IMR-90 (cell line): ENCODE measurements at regions not wholly inside any gene's neighbourhood (a gene's known extent, or its start where the extent isn't known, plus 50 kb on each side); places are given as distances from the start of the nearest gene placed in this dataset.

Experiments
- ATAC-seq: fragments of 200-7000 bp; cut with Tn5 transposase; 2 replicates; pipeline ENCODE4 v1.9.1; 2020; ENCODE audit warnings: low read depth, mild to moderate bottlenecking, moderate library complexity
- BruUV-seq: library from RNA; stranded (reverse); fragments of 400-500 nt; replicated peaks from 2 replicates; lab custom pipeline; 2021; lab: Mats Ljungman, UMichigan
- CTCF ChIA-PET: fragments of 300-600 bp; formaldehyde crosslinking; extraction: SDS; loops from one replicate; lab custom pipeline; 2021; ENCODE audit warnings: antibody characterized with exemption; lab: Yijun Ruan, JAX
- POLR2A ChIA-PET: fragments of 300-600 bp; sonication (Branson Sonifier 250); formaldehyde crosslinking; loops from one replicate; lab custom pipeline; 2022; ENCODE audit warnings: antibody characterized with exemption; ENCODE audit not compliant: unreplicated experiment; lab: Charles Lee
- DNase-seq: peaks from one replicate; pipeline ENCODE4 v3.0.0; 2013
- H2AFZ ChIP-seq: replicated peaks from 2 replicates; pipeline ENCODE3; 2013; ENCODE audit warnings: low read length, mild to moderate bottlenecking; ENCODE audit not compliant: poor library complexity
- H2AK5ac ChIP-seq: 2 replicates; pipeline ENCODE4 v1.6.1; 2013; ENCODE audit warnings: low read depth, low read length, inconsistent platforms
- H2AK9ac ChIP-seq: replicated peaks from 2 replicates; pipeline ENCODE3; 2013; ENCODE audit warnings: mild to moderate bottlenecking, low read depth, low read length, moderate library complexity; ENCODE audit not compliant: poor library complexity
- H2BK120ac ChIP-seq: 2 replicates; pipeline ENCODE4 v1.6.1; 2013; ENCODE audit warnings: low read depth, low read length, inconsistent platforms
- H2BK15ac ChIP-seq: 3 replicates; pipeline ENCODE4 v1.6.1; 2013; ENCODE audit warnings: low read depth, low read length, inconsistent platforms
- H2BK20ac ChIP-seq: 2 replicates; pipeline ENCODE4 v1.6.1; 2013; ENCODE audit warnings: low read depth, mild to moderate bottlenecking, inconsistent platforms, low read length, moderate library complexity
- H2BK5ac ChIP-seq: 2 replicates; pipeline ENCODE4 v1.6.1; 2013; ENCODE audit warnings: mild to moderate bottlenecking, low read depth, low read length, inconsistent platforms; ENCODE audit not compliant: poor library complexity, severe bottlenecking
- H3K14ac ChIP-seq: replicated peaks from 2 replicates; pipeline ENCODE4 v1.6.1; 2013; ENCODE audit warnings: low read depth, low read length, inconsistent platforms
- H3K18ac ChIP-seq: 2 replicates; pipeline ENCODE4 v1.6.1; 2013; ENCODE audit warnings: low read depth, low read length, control low read depth
- H3K23ac ChIP-seq: 2 replicates; pipeline ENCODE4 v1.6.1; 2013; ENCODE audit warnings: low read depth, low read length, inconsistent platforms
- H3K27ac ChIP-seq: 2 replicates; pipeline ENCODE4 v1.5.1; 2013; ENCODE audit warnings: mild to moderate bottlenecking, control low read depth, low read length; ENCODE audit not compliant: insufficient read depth
- H3K27me3 ChIP-seq: 2 replicates; pipeline ENCODE4 v1.6.1; 2013; ENCODE audit warnings: low read length; ENCODE audit not compliant: control insufficient read depth, insufficient read depth
- H3K36me3 ChIP-seq: 2 replicates; pipeline ENCODE4 v1.6.1; 2013; ENCODE audit warnings: low read length, mixed read lengths; ENCODE audit not compliant: control insufficient read depth, insufficient read depth
- H3K4ac ChIP-seq: 2 replicates; pipeline ENCODE4 v1.6.1; 2013; ENCODE audit warnings: low read depth, low read length, inconsistent platforms
- H3K4me1 ChIP-seq: 2 replicates; pipeline ENCODE4 v1.6.1; 2013; ENCODE audit warnings: low read length, mixed read lengths; ENCODE audit not compliant: control insufficient read depth, insufficient read depth
- H3K4me2 ChIP-seq: 2 replicates; pipeline ENCODE4 v1.6.1; 2013; ENCODE audit warnings: low read depth, mild to moderate bottlenecking, control low read depth, low read length, moderate library complexity
- H3K4me3 ChIP-seq: 2 replicates; pipeline ENCODE4 v1.5.1; 2013; ENCODE audit warnings: low read depth, mild to moderate bottlenecking, control low read depth, low read length, moderate library complexity; ENCODE audit not compliant: insufficient read depth
- H3K56ac ChIP-seq: 2 replicates; pipeline ENCODE4 v1.6.1; 2013; ENCODE audit warnings: low read length, inconsistent platforms; ENCODE audit not compliant: insufficient read depth; ENCODE audit errors: extremely low read depth
- H3K79me1 ChIP-seq, 2 experiments: 2 replicates each; pipeline ENCODE4 v1.6.1; 2013; ENCODE audit warnings: low read length in 2 of 2, inconsistent platforms in 1 of 2, low read depth in 1 of 2
- H3K9ac ChIP-seq: 2 replicates; pipeline ENCODE4 v1.6.1; 2013; ENCODE audit warnings: low read depth, low read length, control low read depth
- H3K9me1 ChIP-seq: 2 replicates; pipeline ENCODE4 v1.6.1; 2013; ENCODE audit warnings: low read length, inconsistent platforms; ENCODE audit not compliant: insufficient read depth
- H3K9me3 ChIP-seq: 2 replicates; pipeline ENCODE4 v1.6.1; 2013; ENCODE audit warnings: low read length; ENCODE audit not compliant: control insufficient read depth, insufficient read depth
- H4K20me1 ChIP-seq: 2 replicates; pipeline ENCODE4 v1.6.1; 2013; ENCODE audit warnings: low read length, inconsistent platforms; ENCODE audit not compliant: insufficient read depth
- H4K5ac ChIP-seq: 2 replicates; pipeline ENCODE4 v1.6.1; 2013; ENCODE audit warnings: mild to moderate bottlenecking, low read depth, low read length, control low read depth
- H4K8ac ChIP-seq, 2 experiments: 2 replicates each; pipeline ENCODE4 v1.6.1; 2013; ENCODE audit warnings: low read depth in 2 of 2, low read length in 2 of 2, control low read depth in 1 of 2, inconsistent platforms in 1 of 2
- H4K91ac ChIP-seq: 2 replicates; pipeline ENCODE4 v1.6.1; 2013; ENCODE audit warnings: low read depth, low read length, inconsistent platforms; ENCODE audit not compliant: insufficient read depth
- CTCF ChIP-seq: conservative IDR thresholded peaks from 2 replicates; pipeline ENCODE4 v1.5.1; 2012; ENCODE audit warnings: mild to moderate bottlenecking, low read depth, low read length, improper control_type of control experiment
- POLR2A ChIP-seq: IDR thresholded peaks from 2 replicates; pipeline ENCODE4 v1.6.1; 2012; ENCODE audit warnings: mild to moderate bottlenecking, low read depth, low read length
- RAD21 ChIP-seq: IDR thresholded peaks from 2 replicates; pipeline ENCODE4 v1.6.1; 2012; ENCODE audit warnings: low read length, improper control_type of control experiment
- SMC3 ChIP-seq: fragments of 150-350 bp; IDR thresholded peaks from 2 replicates; pipeline ENCODE4 v1.6.1; 2016; ENCODE audit warnings: low read depth, mild to moderate bottlenecking, antibody characterized with exemption, low read length, moderate library complexity
- WGBS, 2 experiments: methylation state at CpG; one replicate each; pipeline versions ENCODE4 v1.1.5 to v1.1.7; 2013; ENCODE audit warnings: missing lambda C conversion rate in 2 of 2; ENCODE audit not compliant: insufficient read length in 1 of 2; ENCODE audit errors: extremely low coverage in 2 of 2; 5-methylcytosine and 5-hydroxymethylcytosine counted together
- dilution Hi-C: fragments of 300-500 bp; cut with HindIII; formaldehyde crosslinking; loops from one replicate; pipeline ENCODE4 v1.14.3; 2018; ENCODE audit warnings: low sequenced_read_pairs; ENCODE audit not compliant: unreplicated experiment
- in situ Hi-C: fragments of 300-500 bp; cut with MboI; formaldehyde crosslinking; loops from 3 replicates; pipeline ENCODE4 v1.14.3; 2019; ENCODE audit warnings: low sequenced_read_pairs, inconsistent platforms, mixed read lengths
- intact Hi-C: fragments of 100-400 bp; cut with micrococcal nuclease; formaldehyde crosslinking; loops from 2 replicates; pipeline ENCODE4 v1.10.0; 2022

GRCh38 chr1:96080925-96081324, 640.7 kb upstream of the PTBP2 start:
- no peak overlapping the region for H2BK20ac ChIP-seq
- H3K9me1 ChIP-seq = no peaks in the 10 kb centered on the region
- no peaks in the 10 kb centered on the region for H4K20me1 ChIP-seq
- H3K36me3 ChIP-seq = no peaks in the 10 kb centered on the region
- ChIA-PET POLR2A (no interaction called here), CTCF (interaction anchor here (1.5 kb wide), 1 partner anchor 13 kb away, joined by 3 read pairs; no protein-coding TSS in a partner anchor)
- H3K4me1 ChIP-seq = no peaks in the 10 kb centered on the region
- BruUV-seq = no TSS peak
- H3K18ac ChIP-seq = no peak overlapping the region
- no peak overlapping the region for H2AK5ac ChIP-seq
- in situ Hi-C loops (no loop called here), dilution Hi-C loops (no loop called here), intact Hi-C loops (no loop called here)
- no peak overlapping the region for H4K5ac ChIP-seq
- H2BK120ac ChIP-seq = no peak overlapping the region
- H3K27ac ChIP-seq = no peak overlapping the region
- H3K14ac ChIP-seq = no peak overlapping the region
- no peak overlapping the region for H2AFZ ChIP-seq
- no peak overlapping the region for H3K4me3 ChIP-seq
- no peaks in the 10 kb centered on the region for H3K27me3 ChIP-seq
- no peak overlapping the region for H2AK9ac ChIP-seq
- H2BK15ac ChIP-seq = no peak overlapping the region
- no peak overlapping the region for H3K23ac ChIP-seq
- WGBS, 2 experiments = no CpG with 5 or more reads among the region's 5 CpGs
- no peak overlapping the region for H3K4me2 ChIP-seq
- ATAC-seq = no peak
- H3K9me3 ChIP-seq = no peaks in the 10 kb centered on the region
- no peak overlapping the region for H3K4ac ChIP-seq
- no peak overlapping the region for H2BK5ac ChIP-seq
- H4K91ac ChIP-seq = no peak overlapping the region
- no peak overlapping the region for H4K8ac ChIP-seq
- peak; percentile 16 for DNase-seq
- H3K79me1 ChIP-seq = no peaks in the 10 kb centered on the region
- H3K56ac ChIP-seq = no peak overlapping the region
- TF ChIP-seq POLR2A (no peak), CTCF (peak; percentile 22; the same call in 1 of the 2 replicates), SMC3 (0 out of 2 replicates have a peak, but pooled peaks have one; percentile 25), RAD21 (peak; percentile 30; the same call in 1 of the 2 replicates)
- H3K9ac ChIP-seq = no peak overlapping the region
